ENCODE measurements at regions not wholly inside any gene's neighbourhood (a gene's known extent, or its start where the extent isn't known, plus 50 kb on each side); places are given as distances from the start of the nearest gene placed in this dataset.
A peak's percentile ranks its signal among the peaks of the same experiment; 100 is the strongest.

GRCh38 chr5:9947944-9948343, 301.7 kb downstream of the ATPSCKMT start:
- Histone ChIP-seq H3K4me1 (replicated peaks in 1 of 4; ENCODE audit: control insufficient read depth in 3 of 4, insufficient read depth in 4 of 4, low read length in 3 of 4) (peaks cover 0 to 4% (median 2%) of the 10 kb centered on the region in 4 experiments; a peak in 3 of 7 replicates), H2AFZ (ENCODE audit: low read length) (no peak overlapping the region), H3K14ac (ENCODE audit: insufficient read length) (no peak overlapping the region), H3K79me2 (ENCODE audit: control insufficient read depth in 1 of 2, insufficient read depth in 2 of 2, low read length in 2 of 2) (no peaks in the 10 kb centered on the region), H2BK15ac (ENCODE audit: low read length) (no peak overlapping the region), H3K4ac (replicated peaks; ENCODE audit: insufficient read length, low read depth, low read length) (no peak overlapping the region), H2BK5ac (ENCODE audit: low read depth, low read length) (no peak overlapping the region), H4K5ac (ENCODE audit: insufficient read length, low read depth, low read length) (no peak overlapping the region), H3K79me1 (ENCODE audit: low read depth, low read length) (no peaks in the 10 kb centered on the region), H3K23ac (ENCODE audit: insufficient read length) (no peak overlapping the region), H4K20me1 (replicated peaks in 1 of 2; ENCODE audit: control insufficient read depth in 1 of 2, insufficient read depth in 2 of 2, low read length in 2 of 2) (no peaks in the 10 kb centered on the region), H2AK5ac (ENCODE audit: low read depth, low read length) (no peak overlapping the region), H3K27me3 (replicated peaks in 1 of 4; ENCODE audit: control insufficient read depth in 3 of 4, extremely low read depth in 1 of 4, insufficient read depth in 3 of 4, low read length in 3 of 4) (no peaks in the 10 kb centered on the region), H2BK120ac (replicated peaks; ENCODE audit: low read depth, low read length) (no peak overlapping the region), H3K4me2 (ENCODE audit: insufficient read depth in 1 of 2, low read depth in 2 of 2, low read length in 2 of 2) (no peak overlapping the region), H3K56ac (replicated peaks; ENCODE audit: insufficient read length, low read depth, low read length) (no peak overlapping the region), H3K4me3 (ENCODE audit: extremely low read depth in 1 of 4, insufficient read depth in 2 of 4, low read depth in 3 of 4, low read length in 4 of 4) (no peak overlapping the region), H3K36me3 (ENCODE audit: control insufficient read depth in 2 of 4, insufficient read depth in 4 of 4, low read length in 3 of 4) (no peaks in the 10 kb centered on the region), H2BK12ac (ENCODE audit: low read depth, low read length) (no peak overlapping the region), H2BK20ac (ENCODE audit: low read length) (no peak overlapping the region), H3K18ac (ENCODE audit: extremely low read depth, low read length) (no peak overlapping the region), H3K9ac (replicated peaks in 1 of 4; ENCODE audit: extremely low read depth in 1 of 4, low read depth in 3 of 4, low read length in 3 of 4) (no peak overlapping the region), H3K27ac (ENCODE audit: low read depth, low read length) (no peak overlapping the region), H4K8ac (ENCODE audit: extremely low read depth, insufficient read depth, low read length) (no peak overlapping the region), H3K23me2 (ENCODE audit: low read depth, low read length) (no peaks in the 10 kb centered on the region), H3K9me3 (ENCODE audit: insufficient read depth in 2 of 2, low read depth in 1 of 2, low read length in 1 of 2) (no peaks in the 10 kb centered on the region), H4K91ac (replicated peaks; ENCODE audit: insufficient read length, low read length) (no peak overlapping the region)
- DNase-seq (ENCODE audit: low read depth in 1 of 2, low spot score in 2 of 2), result no peak
- 85% methylated on average over 5 of the region's 5 CpGs; no CpG with 5 or more reads in 1 of the 2 experiments for WGBS, 2 experiments (ENCODE audit: extremely low coverage in 1 of 2, insufficient coverage in 1 of 2, insufficient read length in 1 of 2, insufficient replicate concordance in 2 of 2, low coverage in 1 of 2, low lambda C conversion rate in 2 of 2, missing lambda C conversion rate in 1 of 2)
- ChIA-PET CTCF (ENCODE audit: partially characterized antibody) (interaction anchor here (1.0 to 2.6 kb wide), 4 partner anchors 10 to 82 kb away, joined by 3 to 13 read pairs (median 6); no protein-coding TSS in a partner anchor), POLR2A (ENCODE audit: partially characterized antibody) (no interaction called here)
- FAIRE-seq, result no peak
- TF ChIP-seq E2F6 (IDR thresholded peaks at IDR 0.05), result peak; percentile 64
- TF ChIP-seq MAX (IDR thresholded peaks at IDR 0.05), result 0 out of 2 replicates have a peak, but pooled peaks have one; percentile 32
- no peak for TF ChIP-seq SP2 (IDR thresholded peaks at IDR 0.05; ENCODE audit: low read length)
